NT2/D1 (cell line): ENCODE measurements at regions not wholly inside any gene's neighbourhood (a gene's known extent, or its start where the extent isn't known, plus 50 kb on each side); places are given as distances from the start of the nearest gene placed in this dataset.

ENCODE experiments used
- SUZ12 ChIP-seq: IDR thresholded peaks from 2 replicates; pipeline ENCODE4 v1.6.1; 2011; ENCODE audit not compliant: insufficient read length, insufficient read depth; ENCODE audit errors: extremely low read depth
- YY1 ChIP-seq: IDR thresholded peaks from 2 replicates; pipeline ENCODE4 v1.6.1; 2011; ENCODE audit not compliant: insufficient read length, insufficient read depth

- TF ChIP-seq SUZ12 (no peak), YY1 (no peak)
These were observed 160.0 kb upstream of the ZEB2 start for GRCh38 chr2:144679942-144680341.
